IMR-90 (cell line): ENCODE measurements at regions not wholly inside any gene's neighbourhood (a gene's known extent, or its start where the extent isn't known, plus 50 kb on each side); places are given as distances from the start of the nearest gene placed in this dataset.

Experiments used
- BHLHE40 ChIP-seq: fragments of 150-350 bp; IDR thresholded peaks from 2 replicates; pipeline ENCODE4 v1.6.1; 2016; ENCODE audit warnings: mild to moderate bottlenecking, low read depth, low read length
- CEBPB ChIP-seq: IDR thresholded peaks from 2 replicates; pipeline ENCODE4 v1.6.1; 2012; ENCODE audit warnings: low read depth, low read length, improper control_type of control experiment
- MAFK ChIP-seq: IDR thresholded peaks from 2 replicates; pipeline ENCODE4 v1.6.1; 2012; ENCODE audit warnings: low read depth, low read length, improper control_type of control experiment
- POLR2A ChIP-seq: IDR thresholded peaks from 2 replicates; pipeline ENCODE4 v1.6.1; 2012; ENCODE audit warnings: mild to moderate bottlenecking, low read depth, low read length
- RCOR1 ChIP-seq: IDR thresholded peaks from 2 replicates; pipeline ENCODE4 v1.6.1; 2012; ENCODE audit warnings: mild to moderate bottlenecking, low read length, improper control_type of control experiment; ENCODE audit not compliant: insufficient replicate concordance
- TF ChIP-seq, protein P1 (sequence below): conservative IDR thresholded peaks from 2 replicates; pipeline ENCODE4 v1.5.1; 2012; ENCODE audit warnings: mild to moderate bottlenecking, low read depth, low read length, improper control_type of control experiment
- TF ChIP-seq, protein P2 (sequence below): fragments of 150-350 bp; IDR thresholded peaks from 2 replicates; pipeline ENCODE4 v1.6.1; 2017; ENCODE audit warnings: mild to moderate bottlenecking, antibody characterized with exemption, low read length, low read depth
- TF ChIP-seq, protein P3 (sequence below): fragments of 150-350 bp; IDR thresholded peaks from 2 replicates; pipeline ENCODE4 v1.6.1; 2016; ENCODE audit warnings: low read depth, mild to moderate bottlenecking, low read length, moderate library complexity, borderline replicate concordance

DNA sequence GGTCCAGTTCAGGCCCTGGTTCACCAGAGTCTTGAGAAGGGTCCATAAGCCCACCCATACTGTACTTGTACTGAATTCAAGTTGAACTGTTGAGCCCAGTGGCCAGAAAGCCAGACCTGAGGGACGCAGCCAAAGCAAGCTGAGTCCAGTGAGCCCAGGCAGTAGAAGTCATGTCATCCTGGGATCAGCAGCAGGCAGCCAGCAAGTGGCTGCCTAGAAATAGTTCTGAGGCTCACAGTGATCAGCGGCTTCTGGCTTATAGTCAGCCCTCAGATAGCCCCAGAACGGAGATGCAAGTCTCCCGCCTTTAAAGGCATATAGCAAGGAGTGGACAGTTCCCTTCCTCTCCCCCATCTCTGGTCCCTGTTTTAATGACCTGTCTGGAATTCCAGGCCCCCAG is 347.1 kb downstream of the FBXW7 start:
- TF ChIP-seq POLR2A, result no peak
- TF ChIP-seq, protein P1, sequence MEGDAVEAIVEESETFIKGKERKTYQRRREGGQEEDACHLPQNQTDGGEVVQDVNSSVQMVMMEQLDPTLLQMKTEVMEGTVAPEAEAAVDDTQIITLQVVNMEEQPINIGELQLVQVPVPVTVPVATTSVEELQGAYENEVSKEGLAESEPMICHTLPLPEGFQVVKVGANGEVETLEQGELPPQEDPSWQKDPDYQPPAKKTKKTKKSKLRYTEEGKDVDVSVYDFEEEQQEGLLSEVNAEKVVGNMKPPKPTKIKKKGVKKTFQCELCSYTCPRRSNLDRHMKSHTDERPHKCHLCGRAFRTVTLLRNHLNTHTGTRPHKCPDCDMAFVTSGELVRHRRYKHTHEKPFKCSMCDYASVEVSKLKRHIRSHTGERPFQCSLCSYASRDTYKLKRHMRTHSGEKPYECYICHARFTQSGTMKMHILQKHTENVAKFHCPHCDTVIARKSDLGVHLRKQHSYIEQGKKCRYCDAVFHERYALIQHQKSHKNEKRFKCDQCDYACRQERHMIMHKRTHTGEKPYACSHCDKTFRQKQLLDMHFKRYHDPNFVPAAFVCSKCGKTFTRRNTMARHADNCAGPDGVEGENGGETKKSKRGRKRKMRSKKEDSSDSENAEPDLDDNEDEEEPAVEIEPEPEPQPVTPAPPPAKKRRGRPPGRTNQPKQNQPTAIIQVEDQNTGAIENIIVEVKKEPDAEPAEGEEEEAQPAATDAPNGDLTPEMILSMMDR, result no peak
- TF ChIP-seq BHLHE40, result no peak
- no peak for TF ChIP-seq RCOR1
- TF ChIP-seq, protein P2, sequence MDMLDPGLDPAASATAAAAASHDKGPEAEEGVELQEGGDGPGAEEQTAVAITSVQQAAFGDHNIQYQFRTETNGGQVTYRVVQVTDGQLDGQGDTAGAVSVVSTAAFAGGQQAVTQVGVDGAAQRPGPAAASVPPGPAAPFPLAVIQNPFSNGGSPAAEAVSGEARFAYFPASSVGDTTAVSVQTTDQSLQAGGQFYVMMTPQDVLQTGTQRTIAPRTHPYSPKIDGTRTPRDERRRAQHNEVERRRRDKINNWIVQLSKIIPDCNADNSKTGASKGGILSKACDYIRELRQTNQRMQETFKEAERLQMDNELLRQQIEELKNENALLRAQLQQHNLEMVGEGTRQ, result no peak
- TF ChIP-seq CEBPB, result no peak
- TF ChIP-seq, protein P3, sequence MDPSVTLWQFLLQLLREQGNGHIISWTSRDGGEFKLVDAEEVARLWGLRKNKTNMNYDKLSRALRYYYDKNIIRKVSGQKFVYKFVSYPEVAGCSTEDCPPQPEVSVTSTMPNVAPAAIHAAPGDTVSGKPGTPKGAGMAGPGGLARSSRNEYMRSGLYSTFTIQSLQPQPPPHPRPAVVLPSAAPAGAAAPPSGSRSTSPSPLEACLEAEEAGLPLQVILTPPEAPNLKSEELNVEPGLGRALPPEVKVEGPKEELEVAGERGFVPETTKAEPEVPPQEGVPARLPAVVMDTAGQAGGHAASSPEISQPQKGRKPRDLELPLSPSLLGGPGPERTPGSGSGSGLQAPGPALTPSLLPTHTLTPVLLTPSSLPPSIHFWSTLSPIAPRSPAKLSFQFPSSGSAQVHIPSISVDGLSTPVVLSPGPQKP, result no peak
- TF ChIP-seq MAFK, result no peak
